ENCODE measurements at regions not wholly inside any gene's neighbourhood (a gene's known extent, or its start where the extent isn't known, plus 50 kb on each side); places are given as distances from the start of the nearest gene placed in this dataset.

GRCh38 chr4:53682908-53683307, 91.6 kb upstream of the LNX1 start:
- DNase-seq: no peak

GRCh38 chr4:53682196-53682595, 90.9 kb upstream of the LNX1 start:
- DNase-seq: no peak

GRCh38 chr4:53680598-53680997, 89.3 kb upstream of the LNX1 start:
- DNase-seq: no peak

- DNase-seq: no peak
These were observed 88.9 kb upstream of the LNX1 start for GRCh38 chr4:53680168-53680567.

GRCh38 chr4:53676402-53676871, 85.2 kb upstream of the LNX1 start:
- no peak for DNase-seq

- DNase-seq: no peak
These were observed 83.6 kb upstream of the LNX1 start for GRCh38 chr4:53674903-53675302.

GRCh38 chr4:53672873-53673272, 81.6 kb upstream of the LNX1 start:
- no peak for DNase-seq

GRCh38 chr4:53671757-53672156, 80.5 kb upstream of the LNX1 start:
- no peak for DNase-seq

- no peak for DNase-seq
These were observed 68.5 kb upstream of the LNX1 start for GRCh38 chr4:53659737-53660136.

- DNase-seq: no peak
These were observed 67.8 kb upstream of the LNX1 start for GRCh38 chr4:53659112-53659511.

- no peak for DNase-seq
These were observed 66.7 kb upstream of the LNX1 start for GRCh38 chr4:53658029-53658428.

- DNase-seq: no peak
These were observed 65.2 kb upstream of the LNX1 start for GRCh38 chr4:53656421-53656981.

- DNase-seq: no peak
These were observed 63.0 kb upstream of the LNX1 start for GRCh38 chr4:53654300-53654758.

- DNase-seq: no peak
These were observed 62.3 kb upstream of the LNX1 start for GRCh38 chr4:53653484-53654053.

- DNase-seq: no peak
These were observed 60.0 kb upstream of the LNX1 start for GRCh38 chr4:53651156-53651735.

GRCh38 chr4:53649357-53649756, 58.1 kb upstream of the LNX1 start:
- no peak for DNase-seq

- no peak for DNase-seq
These were observed 56.3 kb upstream of the LNX1 start for GRCh38 chr4:53647547-53647946.

- DNase-seq: no peak
These were observed 55.5 kb upstream of the LNX1 start for GRCh38 chr4:53646795-53647194.

GRCh38 chr4:53645108-53645507, 53.8 kb upstream of the LNX1 start:
- no peak for DNase-seq

- no peak for DNase-seq
These were observed 53.3 kb upstream of the LNX1 start for GRCh38 chr4:53644607-53645006.

All from T-helper 2 cell (primary cell).